Fibroblast of villous mesenchyme (primary cell): ENCODE measurements at regions not wholly inside any gene's neighbourhood (a gene's known extent, or its start where the extent isn't known, plus 50 kb on each side); places are given as distances from the start of the nearest gene placed in this dataset.
"Not testable (repeated sequence)": the region's sequence is repeated elsewhere in the genome, so short reads cannot be mapped to it uniquely, and the experiment has no call there.

Source experiments
- DNase-seq: peaks from one replicate; pipeline ENCODE4 v3.0.0-alpha.2; 2010; ENCODE audit warnings: low read depth
- H3K4me3 ChIP-seq: 2 replicates; pipeline ENCODE4 v1.5.1; 2011; ENCODE audit warnings: low read depth, mild to moderate bottlenecking, low read length
- CTCF ChIP-seq: IDR thresholded peaks from 2 replicates; pipeline ENCODE4 v1.5.1; 2012; ENCODE audit warnings: low read depth, mild to moderate bottlenecking, low read length; ENCODE audit not compliant: insufficient read depth

DNA sequence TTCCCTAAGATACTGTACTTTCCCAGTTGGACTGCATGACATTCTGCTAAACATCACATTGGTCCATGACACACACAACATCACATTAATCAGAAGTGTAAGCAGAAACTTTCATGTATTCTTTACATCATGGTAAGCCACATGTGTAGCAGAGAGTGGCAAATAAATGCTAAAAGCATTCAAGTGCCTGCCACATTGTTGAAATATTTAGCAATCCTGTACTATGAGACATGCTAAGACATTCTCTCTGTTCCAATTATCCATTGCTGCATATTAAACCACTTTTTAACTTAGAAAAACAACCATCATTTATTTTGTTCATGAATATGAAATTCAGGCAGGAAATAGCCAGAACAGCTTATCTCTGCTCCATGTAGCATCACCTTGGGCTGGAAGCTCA lies 207.7 kb upstream of the GJE1 start:
- no peak overlapping the region for H3K4me3 ChIP-seq
- DNase-seq: no peak
- no peak for TF ChIP-seq CTCF

- H3K4me3 ChIP-seq: no peak overlapping the region
- no peak for TF ChIP-seq CTCF
- no peak for DNase-seq
Measured at GRCh38 chr6:141922898-141923297, 209.8 kb upstream of the GJE1 start.

DNA sequence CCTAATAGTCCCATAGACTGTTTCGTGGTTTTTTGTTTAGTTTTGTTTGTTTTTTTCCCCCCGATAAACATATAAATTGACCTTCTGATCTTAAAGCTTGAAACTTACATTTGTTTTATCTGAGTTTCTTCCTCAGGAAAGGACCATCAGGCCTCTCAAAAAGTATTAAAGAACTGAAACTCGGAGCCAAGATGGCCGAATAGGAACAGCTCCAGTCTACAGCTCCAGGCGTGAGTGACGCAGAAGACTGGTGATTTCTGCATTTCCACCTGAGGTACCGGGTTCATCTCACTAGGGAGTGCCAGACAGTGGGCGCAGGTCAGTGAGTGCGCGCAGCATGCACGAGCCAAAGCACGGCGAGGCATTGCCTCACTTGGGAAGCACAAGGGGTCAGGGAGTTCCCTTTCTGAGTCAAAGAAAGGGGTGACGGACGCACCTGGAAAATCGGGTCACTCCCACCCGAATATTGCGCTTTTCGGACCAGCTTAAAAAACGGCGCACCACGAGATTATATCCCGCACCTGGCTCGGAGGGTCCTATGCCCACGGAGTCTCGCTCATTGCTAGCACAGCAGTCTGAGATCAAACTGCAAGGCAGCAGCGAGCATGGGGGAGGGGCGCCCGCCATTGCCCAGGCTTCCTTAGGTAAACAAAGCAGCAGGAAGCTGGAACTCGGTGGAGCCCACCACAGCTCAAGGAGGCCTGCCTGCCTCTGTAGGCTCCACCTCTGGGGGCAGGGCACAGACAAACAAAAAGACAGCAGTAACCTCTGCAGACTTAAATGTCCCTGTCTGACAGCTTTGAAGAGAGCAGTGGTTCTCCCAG lies 215.8 kb upstream of the GJE1 start:
- H3K4me3 ChIP-seq, DNase-seq: not testable (repeated sequence)

- DNase-seq: no peak
- H3K4me3 ChIP-seq: no peak overlapping the region
- TF ChIP-seq CTCF: no peak
Measured at GRCh38 chr6:141914646-141915045, 218.1 kb upstream of the GJE1 start.

- no peak for TF ChIP-seq CTCF
- H3K4me3 ChIP-seq: no peak overlapping the region
- DNase-seq: no peak
Measured at GRCh38 chr6:141906569-141907080, 226.1 kb upstream of the GJE1 start.

DNA sequence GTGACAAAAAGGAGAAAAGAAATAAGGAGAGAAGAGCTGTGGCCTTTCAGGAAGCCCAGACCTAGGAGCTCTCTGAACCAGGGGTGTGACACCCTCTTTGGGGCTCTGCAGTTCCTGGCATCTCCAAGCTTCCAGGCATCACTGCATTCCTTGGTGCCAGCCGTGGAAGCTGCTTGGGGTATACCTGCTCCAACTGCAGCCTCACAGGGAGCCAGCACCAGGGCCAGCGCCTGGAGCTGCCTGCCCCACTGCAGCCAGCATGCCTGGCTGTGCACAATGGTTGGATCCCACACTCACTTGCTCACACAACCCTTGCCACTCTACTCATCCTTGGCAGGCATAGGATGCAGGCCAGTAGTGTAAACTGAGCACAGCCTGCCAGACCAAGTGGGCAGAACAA lies 242.1 kb upstream of the GJE1 start:
- H3K4me3 ChIP-seq: no peak overlapping the region
- TF ChIP-seq CTCF: no peak
- DNase-seq: no peak

DNA sequence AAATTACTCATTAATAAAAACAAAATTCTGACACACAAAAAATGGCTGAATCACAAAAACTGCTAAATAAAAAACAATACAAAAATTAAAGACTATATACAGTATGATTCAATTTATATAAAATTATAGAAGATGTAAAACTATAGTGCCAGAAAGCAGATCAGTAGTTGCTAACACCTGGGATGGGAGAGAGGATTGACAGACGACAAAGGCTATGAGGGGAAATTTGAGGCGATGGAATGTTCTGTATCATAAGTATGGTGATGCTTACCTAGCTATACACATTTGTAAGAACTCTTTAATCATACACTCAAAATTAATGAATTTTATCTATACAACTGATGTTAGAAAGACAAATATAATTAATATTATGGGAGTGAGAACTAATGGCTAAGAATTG lies 247.9 kb upstream of the GJE1 start:
- DNase-seq: no peak
- no peak overlapping the region for H3K4me3 ChIP-seq
- TF ChIP-seq CTCF: no peak
